Trophoblast cell (in vitro differentiated cells and primary cell): ENCODE measurements at regions not wholly inside any gene's neighbourhood (a gene's known extent, or its start where the extent isn't known, plus 50 kb on each side); places are given as distances from the start of the nearest gene placed in this dataset.

Source experiments
- DNase-seq, 2 donors: peaks; one replicate each; pipeline ENCODE4 v3.0.0-alpha.2; 2016
- H2AFZ ChIP-seq: 2 replicates; pipeline ENCODE4 v1.6.1; 2013; ENCODE audit warnings: low read length, moderate library complexity, mild to moderate bottlenecking; ENCODE audit not compliant: insufficient read depth, poor library complexity
- H2AK5ac ChIP-seq: 2 replicates; pipeline ENCODE4 v1.6.1; 2013; ENCODE audit warnings: mild to moderate bottlenecking, low read length
- H2BK120ac ChIP-seq: 2 replicates; pipeline ENCODE4 v1.6.1; 2013; ENCODE audit warnings: low read length, mild to moderate bottlenecking, moderate library complexity; ENCODE audit not compliant: insufficient read depth, poor library complexity
- H2BK12ac ChIP-seq: 2 replicates; pipeline ENCODE4 v1.6.1; 2013; ENCODE audit warnings: mild to moderate bottlenecking, low read length, moderate library complexity
- H2BK5ac ChIP-seq: 2 replicates; pipeline ENCODE4 v1.6.1; 2013; ENCODE audit warnings: low read length, low read depth, moderate library complexity, mild to moderate bottlenecking; ENCODE audit not compliant: poor library complexity
- H3K14ac ChIP-seq: 2 replicates; pipeline ENCODE4 v1.6.1; 2013; ENCODE audit warnings: mild to moderate bottlenecking, low read length
- H3K18ac ChIP-seq: 2 replicates; pipeline ENCODE4 v1.6.1; 2013; ENCODE audit warnings: mild to moderate bottlenecking, low read length
- H3K23ac ChIP-seq: 2 replicates; pipeline ENCODE4 v1.6.1; 2013; ENCODE audit warnings: low read length
- H3K27ac ChIP-seq: 2 replicates; pipeline ENCODE4 v1.5.1; 2013; ENCODE audit warnings: low read depth, mild to moderate bottlenecking, inconsistent platforms, low read length, moderate library complexity
- H3K27me3 ChIP-seq: 2 replicates; pipeline ENCODE4 v1.6.1; 2013; ENCODE audit warnings: inconsistent platforms, mild to moderate bottlenecking, low read length, moderate library complexity; ENCODE audit not compliant: insufficient read depth
- H3K36me3 ChIP-seq, 2 experiments: 1 replicate in 1 of 2; 2 replicates in 1 of 2; pipeline ENCODE4 v1.6.1; 2013; ENCODE audit warnings: low read length in 2 of 2, mild to moderate bottlenecking in 2 of 2, moderate library complexity in 1 of 2; ENCODE audit not compliant: insufficient read depth in 2 of 2, control insufficient read depth in 1 of 2
- H3K4ac ChIP-seq: 2 replicates; pipeline ENCODE4 v1.6.1; 2013; ENCODE audit warnings: low read depth, mild to moderate bottlenecking, low read length, moderate library complexity
- H3K4me1 ChIP-seq, 2 experiments: 1 replicate in 1 of 2; 2 replicates in 1 of 2; pipeline ENCODE4 v1.6.1; 2013; ENCODE audit warnings: low read length in 2 of 2, mild to moderate bottlenecking in 2 of 2, moderate library complexity in 1 of 2; ENCODE audit not compliant: insufficient read depth in 2 of 2, control insufficient read depth in 1 of 2
- H3K4me2 ChIP-seq: 2 replicates; pipeline ENCODE4 v1.6.1; 2013; ENCODE audit warnings: inconsistent platforms, mild to moderate bottlenecking, low read length, moderate library complexity
- H3K4me3 ChIP-seq: 2 replicates; pipeline ENCODE4 v1.5.1; 2013; ENCODE audit warnings: mild to moderate bottlenecking, low read depth, low read length, inconsistent platforms
- H3K79me1 ChIP-seq: one replicate; pipeline ENCODE4 v1.6.1; 2013; ENCODE audit warnings: low read length
- H3K79me2 ChIP-seq: 2 replicates; pipeline ENCODE4 v1.6.1; 2013; ENCODE audit warnings: low read length, mild to moderate bottlenecking; ENCODE audit not compliant: control insufficient read depth, insufficient read depth, poor library complexity
- H3K9ac ChIP-seq: 2 replicates; pipeline ENCODE4 v1.6.1; 2013; ENCODE audit warnings: mild to moderate bottlenecking, low read length
- H3K9me3 ChIP-seq: 2 replicates; pipeline ENCODE4 v1.6.1; 2013; ENCODE audit warnings: low read depth, mild to moderate bottlenecking, control low read depth, inconsistent platforms, low read length; ENCODE audit not compliant: insufficient read depth
- H4K12ac ChIP-seq: 2 replicates; pipeline ENCODE4 v1.6.1; 2013; ENCODE audit warnings: low read depth, mild to moderate bottlenecking, low read length, moderate library complexity
- H4K8ac ChIP-seq: 2 replicates; pipeline ENCODE4 v1.6.1; 2013; ENCODE audit warnings: low read depth, mild to moderate bottlenecking, low read length, moderate library complexity
- H4K91ac ChIP-seq: one replicate; pipeline ENCODE4 v1.6.1; 2013; ENCODE audit warnings: low read depth, mild to moderate bottlenecking, low read length, moderate library complexity
- WGBS: extraction: QIAGEN DNeasy Blood & Tissue Kit; methylation state at CpG from one replicate; pipeline ENCODE4 v1.1.7; 2013; ENCODE audit warnings: missing lambda C conversion rate; ENCODE audit not compliant: insufficient read length, insufficient coverage; ENCODE audit errors: extremely low coverage; 5-methylcytosine and 5-hydroxymethylcytosine counted together

DNA sequence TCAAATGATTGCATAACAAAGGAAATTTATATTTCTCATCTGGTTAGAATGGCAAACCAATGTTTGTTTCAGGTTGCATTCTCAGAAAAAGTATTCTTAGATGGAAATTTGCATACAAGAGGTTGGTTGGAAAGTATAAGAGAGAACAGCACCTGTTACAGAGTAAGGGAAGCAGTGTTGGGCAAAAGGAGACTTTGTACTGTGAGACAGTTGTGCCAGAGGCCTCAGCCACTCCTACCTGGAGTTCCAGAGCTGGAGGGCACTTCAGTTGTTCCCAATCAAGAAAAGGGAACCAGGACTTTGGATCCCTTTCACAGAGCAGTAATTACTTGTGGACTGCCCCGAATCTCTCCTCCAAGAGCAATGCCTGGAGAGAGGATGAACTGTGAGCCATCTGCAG lies 81.8 kb downstream of the SPRY2 start:
- Histone ChIP-seq H2BK120ac (no peak overlapping the region), H3K9ac (no peak overlapping the region), H3K4me3 (no peak overlapping the region), H2AFZ (no peak overlapping the region), H3K4ac (no peak overlapping the region), H4K8ac (no peak overlapping the region), H3K79me2 (no peaks in the 10 kb centered on the region), H3K27ac (no peak overlapping the region), H2AK5ac (no peak overlapping the region), H3K36me3 (no peaks in the 10 kb centered on the region), H2BK12ac (no peak overlapping the region), H3K14ac (no peak overlapping the region), H3K4me2 (no peak overlapping the region), H3K27me3 (no peaks in the 10 kb centered on the region), H2BK5ac (no peak overlapping the region), H3K23ac (no peak overlapping the region), H3K18ac (no peak overlapping the region), H4K91ac (no peak overlapping the region), H3K79me1 (no peaks in the 10 kb centered on the region), H3K9me3 (no peaks in the 10 kb centered on the region), H4K12ac (no peak overlapping the region), H3K4me1 (peaks cover 0 to 3% of the 10 kb centered on the region in 2 experiments)
- DNase-seq, result no peak
- no CpG with 5 or more reads among the region's 1 CpG for WGBS

DNA sequence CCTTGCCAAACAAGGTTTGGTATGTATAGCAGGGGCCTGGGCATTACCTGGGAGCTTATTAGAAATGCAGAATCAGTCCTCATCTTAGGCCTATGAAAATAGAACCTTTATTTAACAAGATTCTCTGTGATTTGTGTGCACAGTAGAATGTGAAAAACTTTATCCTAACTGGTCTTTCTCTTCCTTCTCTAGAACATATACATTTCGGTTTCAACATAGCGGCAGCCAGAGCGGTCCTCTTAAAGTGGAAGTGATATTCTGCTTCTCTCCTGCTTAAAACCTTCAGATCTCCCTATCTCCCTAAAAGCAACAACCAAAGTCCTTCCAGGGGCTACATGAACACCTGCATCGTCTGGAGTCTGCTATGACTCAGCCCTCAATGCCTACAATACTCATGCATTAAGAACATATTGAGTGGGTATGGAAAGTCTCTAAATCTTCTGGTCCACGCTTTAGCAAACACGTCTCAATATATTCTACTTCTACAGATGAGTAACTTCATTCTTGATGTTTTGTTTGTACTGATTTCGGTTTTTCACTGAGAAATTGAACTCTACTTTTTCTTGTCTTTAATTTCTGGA lies 84.5 kb downstream of the SPRY2 start:
- H3K23ac ChIP-seq, result no peak overlapping the region
- no peaks in the 10 kb centered on the region for H3K4me1 ChIP-seq
- H3K14ac ChIP-seq, result no peak overlapping the region
- H3K4ac ChIP-seq, result no peak overlapping the region
- H4K12ac ChIP-seq, result no peak overlapping the region
- no peaks in the 10 kb centered on the region for H3K36me3 ChIP-seq
- DNase-seq, result no peak
- no peak overlapping the region for H2AK5ac ChIP-seq
- H3K79me2 ChIP-seq, result no peaks in the 10 kb centered on the region
- H4K8ac ChIP-seq, result no peak overlapping the region
- H2BK120ac ChIP-seq, result no peak overlapping the region
- no peak overlapping the region for H3K9ac ChIP-seq
- no peaks in the 10 kb centered on the region for H3K79me1 ChIP-seq
- H3K27ac ChIP-seq, result no peak overlapping the region
- H3K27me3 ChIP-seq, result no peaks in the 10 kb centered on the region
- no CpG with 5 or more reads among the region's 7 CpGs for WGBS
- no peak overlapping the region for H3K4me3 ChIP-seq
- no peak overlapping the region for H4K91ac ChIP-seq
- H2AFZ ChIP-seq, result no peak overlapping the region
- no peak overlapping the region for H2BK12ac ChIP-seq
- no peak overlapping the region for H3K18ac ChIP-seq
- H3K9me3 ChIP-seq, result no peaks in the 10 kb centered on the region
- no peak overlapping the region for H3K4me2 ChIP-seq
- no peak overlapping the region for H2BK5ac ChIP-seq

DNA sequence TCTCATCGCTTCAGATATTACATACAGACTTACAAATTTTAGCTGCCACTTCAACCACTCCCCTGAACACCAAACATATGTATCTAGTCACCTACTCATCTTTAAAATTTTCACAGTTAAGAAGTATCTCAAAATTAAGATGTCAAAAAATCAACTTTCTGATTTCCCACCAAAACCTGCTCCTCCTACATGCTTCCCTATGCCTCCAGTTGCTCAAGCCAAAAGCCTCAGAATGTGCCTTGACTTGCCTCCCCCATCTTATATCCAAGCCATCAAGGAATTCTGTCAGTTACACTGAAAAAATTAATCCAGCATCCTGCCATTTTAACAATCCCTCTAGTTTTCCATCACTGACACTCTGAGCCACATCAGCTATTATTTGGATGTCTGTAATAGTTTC lies 85.0 kb downstream of the SPRY2 start:
- no peak overlapping the region for H3K4ac ChIP-seq
- H3K23ac ChIP-seq, result no peak overlapping the region
- no peak overlapping the region for H2BK5ac ChIP-seq
- no peak overlapping the region for H4K12ac ChIP-seq
- no CpG with 5 or more reads among the region's 1 CpG for WGBS
- no peaks in the 10 kb centered on the region for H3K4me1 ChIP-seq
- no peak overlapping the region for H4K8ac ChIP-seq
- no peak overlapping the region for H3K27ac ChIP-seq
- H2BK12ac ChIP-seq, result no peak overlapping the region
- DNase-seq, result no peak
- no peak overlapping the region for H3K18ac ChIP-seq
- no peak overlapping the region for H3K14ac ChIP-seq
- no peaks in the 10 kb centered on the region for H3K79me2 ChIP-seq
- no peak overlapping the region for H4K91ac ChIP-seq
- H3K4me3 ChIP-seq, result no peak overlapping the region
- no peak overlapping the region for H2AFZ ChIP-seq
- no peaks in the 10 kb centered on the region for H3K79me1 ChIP-seq
- no peaks in the 10 kb centered on the region for H3K27me3 ChIP-seq
- H3K36me3 ChIP-seq, result no peaks in the 10 kb centered on the region
- no peak overlapping the region for H3K4me2 ChIP-seq
- H2AK5ac ChIP-seq, result no peak overlapping the region
- no peak overlapping the region for H3K9ac ChIP-seq
- H3K9me3 ChIP-seq, result no peaks in the 10 kb centered on the region
- H2BK120ac ChIP-seq, result no peak overlapping the region

DNA sequence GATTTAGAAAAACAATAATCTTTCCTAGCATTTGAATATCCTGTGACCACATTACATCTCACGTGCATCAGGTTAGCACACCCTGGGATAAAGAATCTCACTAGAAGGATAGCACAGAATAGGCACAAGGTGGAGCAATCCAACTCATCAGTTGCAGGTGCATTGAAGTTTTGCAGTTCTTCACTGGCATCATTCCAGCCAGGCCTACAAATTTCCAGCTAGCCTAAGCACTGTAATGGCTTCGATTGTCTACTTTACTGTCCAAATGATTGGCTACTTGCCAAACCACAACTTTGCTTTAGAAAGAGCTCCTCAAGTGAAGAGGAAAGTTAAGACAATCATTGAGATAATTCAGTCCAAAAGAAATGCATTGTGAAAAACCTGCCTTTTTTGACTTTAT lies 89.5 kb downstream of the SPRY2 start:
- Histone ChIP-seq H3K4me2 (no peak overlapping the region), H2BK5ac (no peak overlapping the region), H3K27ac (no peak overlapping the region), H2BK12ac (no peak overlapping the region), H3K27me3 (no peaks in the 10 kb centered on the region), H4K12ac (no peak overlapping the region), H3K14ac (no peak overlapping the region), H2BK120ac (no peak overlapping the region), H3K9me3 (no peaks in the 10 kb centered on the region), H3K18ac (no peak overlapping the region), H3K4ac (no peak overlapping the region), H2AFZ (no peak overlapping the region), H4K8ac (no peak overlapping the region), H3K9ac (no peak overlapping the region), H2AK5ac (no peak overlapping the region), H3K79me1 (no peaks in the 10 kb centered on the region), H3K4me1 (no peaks in the 10 kb centered on the region), H3K23ac (no peak overlapping the region), H3K79me2 (no peaks in the 10 kb centered on the region), H3K4me3 (no peak overlapping the region), H4K91ac (no peak overlapping the region), H3K36me3 (no peaks in the 10 kb centered on the region)
- DNase-seq, result no peak
- no CpG with 5 or more reads among the region's 2 CpGs for WGBS
